ENCODE measurements at regions not wholly inside any gene's neighbourhood (a gene's known extent, or its start where the extent isn't known, plus 50 kb on each side); places are given as distances from the start of the nearest gene placed in this dataset.

GRCh38 chr5:15044521-15044920, 172.9 kb upstream of the ANKH start:
- no peaks in the 10 kb centered on the region for H3K9me1 ChIP-seq (ENCODE audit: control insufficient read depth, extremely low read depth, insufficient read depth, low read length)
- no peaks in the 10 kb centered on the region for H3K27me3 ChIP-seq (ENCODE audit: control insufficient read depth, extremely low read depth, insufficient read depth, low read length)
- no peak overlapping the region for H3K4me3 ChIP-seq (ENCODE audit: control insufficient read depth in 2 of 3, extremely low read depth in 1 of 3, insufficient read depth in 2 of 3, low read depth in 1 of 3, low read length in 3 of 3)
- H3K4me1 ChIP-seq (ENCODE audit: control insufficient read depth, extremely low read depth, insufficient read depth, low read length) = no peaks in the 10 kb centered on the region
- no peak for DNase-seq (ENCODE audit: low read depth, low spot score)
- H3K4me2 ChIP-seq (ENCODE audit: control insufficient read depth, extremely low read depth, insufficient read depth, low read depth, low read length) = no peak overlapping the region
- H3K36me3 ChIP-seq (ENCODE audit: control insufficient read depth in 2 of 2, extremely low read depth in 1 of 2, insufficient read depth in 2 of 2, low read length in 2 of 2) = no peaks in the 10 kb centered on the region
- H4K20me1 ChIP-seq (ENCODE audit: control insufficient read depth, extremely low read depth, insufficient read depth, low read length) = no peaks in the 10 kb centered on the region
- dilution Hi-C loops (cut with MboI; ENCODE audit: extremely low pct_ligation_motif_present, low sequenced_read_pairs) = no loop called here
- no peak overlapping the region for H2AFZ ChIP-seq (ENCODE audit: control insufficient read depth, low read length)
- H3K9ac ChIP-seq (ENCODE audit: control insufficient read depth, extremely low read depth, insufficient read depth, low read length) = no peak overlapping the region
- no peak for FAIRE-seq
- TF ChIP-seq CTCF (optimal IDR thresholded peaks at IDR 0.05 in 1 of 3, IDR thresholded peaks at IDR 0.05 in 1 of 3, conservative IDR thresholded peaks at IDR 0.05 in 1 of 3; ENCODE audit: extremely low read depth in 1 of 3, insufficient read depth in 2 of 3, low read length in 3 of 3) (no peak), EZH2 (IDR thresholded peaks at IDR 0.05; ENCODE audit: low read length) (no peak)
- H3K9me3 ChIP-seq (ENCODE audit: control insufficient read depth, low read depth, low read length) = no peaks in the 10 kb centered on the region
- no peaks in the 10 kb centered on the region for H3K79me2 ChIP-seq (ENCODE audit: control insufficient read depth, insufficient read depth, low read length)
- no peak overlapping the region for H3K27ac ChIP-seq (ENCODE audit: control insufficient read depth, insufficient read depth, low read length)

DNA sequence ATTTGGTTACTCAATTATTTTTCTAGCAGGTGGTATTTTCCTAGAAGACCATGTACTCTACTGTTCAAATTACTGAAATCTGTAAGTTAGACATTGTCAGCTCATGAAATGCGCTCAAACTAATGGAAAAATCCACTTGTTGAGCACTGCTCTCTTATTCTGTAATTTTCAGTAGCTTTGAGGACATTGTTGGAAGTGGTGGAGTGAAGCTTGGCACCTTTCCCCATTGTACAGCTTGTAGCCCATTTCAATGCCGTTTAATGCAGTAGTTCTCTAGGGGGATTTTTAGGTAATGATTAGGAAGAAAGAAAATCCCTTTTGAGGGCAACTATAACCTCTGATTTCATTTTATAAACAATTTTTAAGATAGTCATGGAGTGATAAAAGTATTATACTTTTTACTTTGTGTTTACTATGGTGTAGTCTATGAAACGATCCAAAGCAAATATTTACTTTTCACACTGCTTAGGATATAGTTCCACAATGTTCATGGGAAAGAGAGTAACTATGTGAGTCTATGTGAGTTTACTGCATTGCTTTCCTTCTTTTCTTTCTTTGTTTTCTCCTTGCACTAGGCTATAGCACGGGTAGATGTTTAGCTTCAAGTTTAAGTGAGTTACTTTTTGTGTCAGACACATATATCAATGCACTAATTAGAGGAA, 165.8 kb upstream of the ANKH start:
- Histone ChIP-seq H3K9me1 (ENCODE audit: control insufficient read depth, extremely low read depth, insufficient read depth, low read length) (no peaks in the 10 kb centered on the region), H3K27me3 (ENCODE audit: control insufficient read depth, extremely low read depth, insufficient read depth, low read length) (no peaks in the 10 kb centered on the region), H3K9me3 (ENCODE audit: control insufficient read depth, low read depth, low read length) (no peaks in the 10 kb centered on the region), H3K27ac (ENCODE audit: control insufficient read depth, insufficient read depth, low read length) (no peak overlapping the region), H3K36me3 (ENCODE audit: control insufficient read depth in 2 of 2, extremely low read depth in 1 of 2, insufficient read depth in 2 of 2, low read length in 2 of 2) (no peaks in the 10 kb centered on the region), H2AFZ (ENCODE audit: control insufficient read depth, low read length) (no peak overlapping the region), H3K79me2 (ENCODE audit: control insufficient read depth, insufficient read depth, low read length) (no peaks in the 10 kb centered on the region), H3K4me1 (ENCODE audit: control insufficient read depth, extremely low read depth, insufficient read depth, low read length) (no peaks in the 10 kb centered on the region), H3K4me2 (ENCODE audit: control insufficient read depth, extremely low read depth, insufficient read depth, low read depth, low read length) (no peak overlapping the region), H3K4me3 (ENCODE audit: control insufficient read depth in 2 of 3, extremely low read depth in 1 of 3, insufficient read depth in 2 of 3, low read depth in 1 of 3, low read length in 3 of 3) (no peak overlapping the region), H4K20me1 (ENCODE audit: control insufficient read depth, extremely low read depth, insufficient read depth, low read length) (no peaks in the 10 kb centered on the region), H3K9ac (ENCODE audit: control insufficient read depth, extremely low read depth, insufficient read depth, low read length) (no peak overlapping the region)
- dilution Hi-C loops (cut with MboI; ENCODE audit: extremely low pct_ligation_motif_present, low sequenced_read_pairs) = no loop called here
- FAIRE-seq (no peak), DNase-seq (ENCODE audit: low read depth, low spot score) (no peak)
- no peak for TF ChIP-seq CTCF (optimal IDR thresholded peaks at IDR 0.05 in 1 of 3, IDR thresholded peaks at IDR 0.05 in 1 of 3, conservative IDR thresholded peaks at IDR 0.05 in 1 of 3; ENCODE audit: extremely low read depth in 1 of 3, insufficient read depth in 2 of 3, low read length in 3 of 3)
- no peak for TF ChIP-seq EZH2 (IDR thresholded peaks at IDR 0.05; ENCODE audit: low read length)
